ENCODE measurements at regions not wholly inside any gene's neighbourhood (a gene's known extent, or its start where the extent isn't known, plus 50 kb on each side); places are given as distances from the start of the nearest gene placed in this dataset.

DNA sequence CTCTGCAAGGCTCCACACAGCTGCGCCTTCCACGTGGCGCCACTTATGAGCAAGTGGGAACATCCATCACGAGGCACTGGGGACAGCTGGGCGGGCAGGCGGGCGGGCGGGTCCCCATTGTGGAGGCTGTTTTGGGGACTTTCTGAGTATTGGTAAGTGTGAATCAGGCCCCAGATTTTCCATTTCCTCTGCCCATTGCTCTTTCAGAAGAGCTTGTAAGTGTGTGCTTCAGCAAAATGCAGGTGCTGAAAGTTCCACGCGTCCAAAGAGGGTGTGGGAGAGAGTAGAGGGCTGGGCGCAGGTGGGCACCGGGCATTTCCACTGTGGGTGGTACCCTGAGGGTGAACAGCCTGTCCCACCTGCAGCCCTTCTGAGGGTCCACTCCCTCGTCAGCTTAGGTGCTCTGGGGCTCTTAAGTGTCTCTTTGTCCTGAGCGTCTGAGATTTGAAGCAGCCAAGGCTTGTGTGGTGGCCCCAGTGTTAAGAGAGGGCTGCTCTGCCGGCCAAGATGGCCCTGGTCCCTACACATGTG, 177.1 kb downstream of the RPLP1 start:
- DNase-seq (ENCODE audit: low read depth), result no peak
- TF ChIP-seq, protein P1, sequence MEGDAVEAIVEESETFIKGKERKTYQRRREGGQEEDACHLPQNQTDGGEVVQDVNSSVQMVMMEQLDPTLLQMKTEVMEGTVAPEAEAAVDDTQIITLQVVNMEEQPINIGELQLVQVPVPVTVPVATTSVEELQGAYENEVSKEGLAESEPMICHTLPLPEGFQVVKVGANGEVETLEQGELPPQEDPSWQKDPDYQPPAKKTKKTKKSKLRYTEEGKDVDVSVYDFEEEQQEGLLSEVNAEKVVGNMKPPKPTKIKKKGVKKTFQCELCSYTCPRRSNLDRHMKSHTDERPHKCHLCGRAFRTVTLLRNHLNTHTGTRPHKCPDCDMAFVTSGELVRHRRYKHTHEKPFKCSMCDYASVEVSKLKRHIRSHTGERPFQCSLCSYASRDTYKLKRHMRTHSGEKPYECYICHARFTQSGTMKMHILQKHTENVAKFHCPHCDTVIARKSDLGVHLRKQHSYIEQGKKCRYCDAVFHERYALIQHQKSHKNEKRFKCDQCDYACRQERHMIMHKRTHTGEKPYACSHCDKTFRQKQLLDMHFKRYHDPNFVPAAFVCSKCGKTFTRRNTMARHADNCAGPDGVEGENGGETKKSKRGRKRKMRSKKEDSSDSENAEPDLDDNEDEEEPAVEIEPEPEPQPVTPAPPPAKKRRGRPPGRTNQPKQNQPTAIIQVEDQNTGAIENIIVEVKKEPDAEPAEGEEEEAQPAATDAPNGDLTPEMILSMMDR (conservative IDR thresholded peaks at IDR 0.05; ENCODE audit: low read depth, low read length), result no peak
- H3K4me3 ChIP-seq (ENCODE audit: low read depth, low read length), result no peak overlapping the region

DNA sequence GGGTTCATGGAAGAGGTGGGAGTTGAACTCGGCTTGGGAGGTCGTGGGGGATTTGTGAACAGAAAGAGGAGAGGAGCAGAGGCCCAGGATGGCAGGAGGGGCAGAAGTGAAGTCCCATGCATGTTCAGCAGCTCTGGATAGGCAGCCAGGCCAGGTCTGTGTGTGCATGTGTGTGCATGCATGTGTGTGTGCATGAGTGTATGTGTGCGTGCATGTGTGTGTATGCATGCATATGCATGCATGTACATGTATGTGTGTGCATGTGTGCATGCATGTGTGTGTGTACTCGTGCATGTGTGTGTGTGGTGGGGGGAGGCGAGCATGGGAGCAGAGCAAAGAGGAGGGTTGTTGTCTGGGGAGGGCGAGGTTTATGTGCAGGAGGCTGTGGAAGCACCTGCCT, 178.4 kb downstream of the RPLP1 start:
- no peak overlapping the region for H3K4me3 ChIP-seq (ENCODE audit: low read depth, low read length)
- no peak for DNase-seq (ENCODE audit: low read depth)
- TF ChIP-seq, protein P1 (conservative IDR thresholded peaks at IDR 0.05; ENCODE audit: low read depth, low read length), result no peak

DNA sequence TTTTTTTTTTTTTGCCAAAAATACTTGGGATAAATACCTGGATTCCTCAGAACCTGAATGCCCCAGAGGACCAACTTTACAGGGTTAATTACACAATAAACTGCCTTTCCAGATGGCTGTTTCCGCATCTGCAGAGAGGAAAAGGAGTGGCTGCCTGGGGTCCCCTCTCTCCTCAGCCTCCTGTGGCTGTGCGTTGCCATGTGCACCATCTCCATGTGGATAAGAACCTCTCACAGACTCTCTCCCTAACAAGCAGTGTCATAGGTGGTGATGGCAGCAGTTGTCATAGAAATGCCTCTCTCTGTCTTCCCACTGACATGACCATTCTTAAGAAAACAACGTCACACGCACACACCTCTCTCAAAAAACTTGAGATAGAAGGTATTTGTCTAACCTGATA, 179.4 kb downstream of the RPLP1 start:
- TF ChIP-seq, protein P1 (conservative IDR thresholded peaks at IDR 0.05; ENCODE audit: low read depth, low read length), result no peak
- H3K4me3 ChIP-seq (ENCODE audit: low read depth, low read length), result no peak overlapping the region
- no peak for DNase-seq (ENCODE audit: low read depth)

DNA sequence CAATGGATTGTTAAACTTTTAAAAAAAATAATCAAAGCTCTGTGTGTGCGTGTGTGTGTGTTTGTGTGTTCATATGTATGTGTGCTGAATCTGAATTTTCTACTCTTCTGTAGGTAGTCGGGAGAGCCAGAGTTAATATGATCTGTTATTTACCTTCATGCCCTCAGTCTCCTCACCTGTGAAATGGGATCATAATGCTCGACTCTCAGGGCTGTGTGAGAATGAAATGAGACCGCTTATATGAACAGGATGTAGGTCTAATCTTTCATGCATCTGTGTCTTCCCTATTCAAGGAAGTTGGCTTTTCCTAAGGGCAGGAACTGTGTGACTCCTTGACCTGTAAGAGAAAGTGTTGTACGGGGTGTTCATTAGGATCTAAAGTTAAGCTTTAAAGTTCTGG, 182.2 kb downstream of the RPLP1 start:
- TF ChIP-seq, protein P1 (conservative IDR thresholded peaks at IDR 0.05; ENCODE audit: low read depth, low read length), result no peak
- DNase-seq (ENCODE audit: low read depth), result no peak
- H3K4me3 ChIP-seq (ENCODE audit: low read depth, low read length), result no peak overlapping the region

DNA sequence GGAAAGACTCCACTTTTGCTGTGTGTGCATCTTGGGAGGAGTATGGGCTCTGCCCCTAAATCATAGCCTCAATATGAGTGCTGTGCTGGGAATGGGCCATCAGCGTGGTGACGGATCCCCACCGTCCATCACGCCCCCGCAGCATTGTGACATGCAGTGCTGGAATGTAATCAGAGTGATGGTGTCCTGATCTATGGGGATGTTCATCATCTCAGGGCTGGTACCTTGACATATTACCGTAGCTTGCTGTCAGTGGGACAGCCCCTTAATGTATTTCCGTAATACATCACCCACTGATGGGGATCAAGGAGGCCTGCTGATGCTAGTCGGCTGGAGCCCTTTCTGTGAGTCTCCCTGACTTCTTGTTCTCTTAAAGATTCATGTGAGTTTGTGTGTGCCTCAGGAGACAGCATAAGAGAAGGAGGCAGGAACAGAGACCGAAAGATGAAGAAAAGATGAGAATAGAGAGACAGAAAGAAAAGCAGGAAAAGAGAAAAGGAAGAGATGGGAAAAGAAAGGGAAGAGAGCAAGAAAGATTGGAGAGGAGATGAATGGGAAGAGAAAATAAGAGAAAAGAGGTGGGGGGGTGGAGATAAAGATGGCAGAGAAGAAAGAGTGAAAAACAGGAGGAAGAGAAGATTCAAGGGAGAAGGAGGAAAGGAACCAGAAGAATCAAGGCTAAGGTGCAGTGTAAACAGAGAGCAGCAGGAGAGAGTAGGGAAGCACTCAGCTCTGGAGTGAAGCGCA, 183.7 kb downstream of the RPLP1 start:
- TF ChIP-seq, protein P1 (conservative IDR thresholded peaks at IDR 0.05; ENCODE audit: low read depth, low read length), result no peak
- DNase-seq (ENCODE audit: low read depth), result no peak
- H3K4me3 ChIP-seq (ENCODE audit: low read depth, low read length), result no peak overlapping the region

DNA sequence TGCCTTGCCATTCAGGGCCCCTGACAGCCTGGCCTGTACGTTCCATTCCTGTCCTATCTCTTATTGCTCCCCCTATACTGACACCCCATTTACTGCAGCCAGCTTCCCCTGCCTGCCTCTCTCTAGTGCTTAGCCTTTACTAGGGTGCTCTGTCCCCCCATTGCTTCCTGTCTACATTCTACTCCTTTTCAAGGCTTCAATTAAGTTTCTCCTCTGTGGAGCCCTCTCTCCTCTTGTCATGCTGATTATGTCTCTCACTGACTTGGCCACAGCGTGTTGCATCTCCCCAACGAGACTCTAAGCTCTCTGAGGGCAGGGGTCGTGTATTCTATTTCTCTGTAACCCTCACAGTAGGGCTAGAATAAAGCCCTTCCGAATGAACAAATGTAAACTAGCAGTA, 185.2 kb downstream of the RPLP1 start:
- DNase-seq (ENCODE audit: low read depth), result no peak
- H3K4me3 ChIP-seq (ENCODE audit: low read depth, low read length), result no peak overlapping the region
- TF ChIP-seq, protein P1 (conservative IDR thresholded peaks at IDR 0.05; ENCODE audit: low read depth, low read length), result no peak

DNA sequence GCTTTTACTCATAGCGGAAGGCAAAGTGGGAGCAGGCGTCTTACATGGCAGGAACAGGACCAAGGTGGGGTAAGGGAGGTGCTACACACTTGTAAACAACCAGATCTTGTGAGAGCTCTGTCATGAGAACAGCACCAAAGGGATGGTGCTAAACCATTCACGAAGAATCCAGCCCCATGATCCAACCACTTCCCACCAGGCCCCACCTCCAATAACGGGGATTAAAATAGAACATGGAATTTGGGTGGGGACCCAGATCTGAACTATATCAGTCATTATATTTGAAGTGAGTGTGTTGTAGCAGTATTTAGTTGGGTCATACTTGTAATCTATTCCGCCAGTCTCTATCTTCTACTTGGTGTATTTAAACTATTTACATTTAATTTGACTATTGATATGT, 190.9 kb downstream of the RPLP1 start:
- H3K4me3 ChIP-seq (ENCODE audit: low read depth, low read length), result no peak overlapping the region
- TF ChIP-seq, protein P1 (conservative IDR thresholded peaks at IDR 0.05; ENCODE audit: low read depth, low read length), result no peak

More for the DNA sequence above, 190.9 kb downstream of the RPLP1 start:
- no peak for DNase-seq (ENCODE audit: low read depth)

All from epithelial cell of proximal tubule (primary cell).